Keratinocyte (primary cell): ENCODE measurements at regions not wholly inside any gene's neighbourhood (a gene's known extent, or its start where the extent isn't known, plus 50 kb on each side); places are given as distances from the start of the nearest gene placed in this dataset.

Experiments used
- CTCF ChIP-seq, 3 experiments: IDR thresholded peaks in 1 of 3; conservative IDR thresholded peaks in 1 of 3; optimal IDR thresholded peaks in 1 of 3; 2 replicates in 2 of 3; 3 replicates in 1 of 3; pipeline versions ENCODE3 to v1.5.1; 2011; ENCODE audit warnings: low read length in 3 of 3, mild to moderate bottlenecking in 3 of 3, moderate library complexity in 2 of 3, control low read depth in 1 of 3, inconsistent platforms in 1 of 3; ENCODE audit not compliant: insufficient read depth in 2 of 3; ENCODE audit errors: extremely low read depth in 1 of 3
- EZH2 ChIP-seq: IDR thresholded peaks from one replicate; pipeline ENCODE4 v1.6.1; 2012; ENCODE audit warnings: inconsistent platforms, mild to moderate bottlenecking, low read length, moderate library complexity

- TF ChIP-seq CTCF (optimal IDR thresholded peaks at IDR 0.05 in 1 of 3, IDR thresholded peaks at IDR 0.05 in 1 of 3, conservative IDR thresholded peaks at IDR 0.05 in 1 of 3; ENCODE audit: extremely low read depth in 1 of 3, insufficient read depth in 2 of 3, low read length in 3 of 3) (no peak), EZH2 (no peak)
These were observed 210.9 kb upstream of the SPRY2 start for GRCh38 chr13:80551650-80552497.
